ENCODE measurements at regions not wholly inside any gene's neighbourhood (a gene's known extent, or its start where the extent isn't known, plus 50 kb on each side); places are given as distances from the start of the nearest gene placed in this dataset.
"Not testable (repeated sequence)": the region's sequence is repeated elsewhere in the genome, so short reads cannot be mapped to it uniquely, and the experiment has no call there.

GRCh38 chr6:74259981-74260380 is 564.0 kb downstream of the CD109 start:
- DNase-seq: no peak

GRCh38 chr6:74256781-74257180 is 560.8 kb downstream of the CD109 start:
- DNase-seq: no peak

- DNase-seq: no peak
Observed at GRCh38 chr6:74256381-74256780, 560.4 kb downstream of the CD109 start.

DNA sequence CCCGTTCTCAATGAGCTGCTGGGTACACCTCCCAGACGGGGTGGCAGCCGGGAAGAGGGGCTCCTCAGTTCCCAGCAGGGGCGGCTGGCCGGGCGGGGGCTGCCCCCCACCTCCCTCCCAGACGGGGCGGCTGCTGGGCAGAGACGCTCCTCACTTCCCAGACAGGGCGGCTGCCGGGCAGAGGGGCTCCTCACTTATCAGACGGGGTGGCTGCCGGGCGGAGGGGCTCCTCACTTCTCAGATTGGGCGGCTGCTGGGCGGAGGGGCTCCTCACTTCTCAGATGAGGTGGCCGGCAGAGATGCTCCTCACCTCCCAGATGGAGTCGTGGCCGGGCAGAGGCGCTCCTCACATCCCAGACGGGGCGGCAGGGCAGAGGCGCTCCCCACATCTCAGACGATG is 559.0 kb downstream of the CD109 start:
- DNase-seq: not testable (repeated sequence)

DNA sequence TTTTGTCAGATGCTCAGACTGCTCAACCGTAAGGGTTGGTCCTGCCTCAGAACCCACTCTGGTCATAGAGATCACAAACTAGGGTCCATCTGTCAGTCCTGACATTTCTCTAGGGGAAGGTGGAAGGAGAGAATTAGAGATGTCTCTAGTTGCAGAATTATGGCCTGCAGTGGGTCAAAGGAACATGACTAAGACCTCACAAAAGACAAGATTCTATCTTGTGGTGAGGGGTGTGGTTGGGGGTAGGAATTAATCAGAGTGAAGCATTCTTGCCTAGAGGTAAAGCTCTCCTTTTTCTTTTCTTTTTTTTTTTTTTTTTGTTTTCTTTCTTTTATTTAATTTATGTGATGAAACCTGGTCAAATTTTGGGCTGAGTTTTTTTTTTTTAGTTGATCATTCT is 558.1 kb downstream of the CD109 start:
- not testable (repeated sequence) for DNase-seq

- DNase-seq: no peak
Observed at GRCh38 chr6:74253261-74253660, 557.3 kb downstream of the CD109 start.

GRCh38 chr6:74250161-74250818 is 554.3 kb downstream of the CD109 start:
- DNase-seq: no peak

DNA sequence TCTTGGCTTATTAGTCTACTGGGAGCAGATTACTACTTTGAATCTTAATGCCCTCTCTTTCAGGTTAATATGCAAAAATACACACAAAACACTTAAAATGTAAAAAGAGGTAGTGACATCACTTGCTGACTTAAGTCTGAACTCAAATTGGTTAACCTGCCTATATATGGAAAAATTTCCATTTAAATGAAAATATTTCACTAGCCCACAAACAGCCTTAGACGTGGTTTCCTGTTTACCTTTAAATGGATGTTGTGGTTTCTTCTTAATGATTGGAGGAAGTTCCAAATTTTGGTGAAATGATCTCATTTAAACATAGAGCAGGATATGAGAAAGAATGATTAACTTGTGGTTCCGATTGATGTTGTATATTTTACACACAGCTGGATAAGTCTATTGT is 553.7 kb downstream of the CD109 start:
- DNase-seq: peak in 1 of 5 experiments; percentile 19

GRCh38 chr6:74248966-74249365 is 553.0 kb downstream of the CD109 start:
- DNase-seq: no peak

DNA sequence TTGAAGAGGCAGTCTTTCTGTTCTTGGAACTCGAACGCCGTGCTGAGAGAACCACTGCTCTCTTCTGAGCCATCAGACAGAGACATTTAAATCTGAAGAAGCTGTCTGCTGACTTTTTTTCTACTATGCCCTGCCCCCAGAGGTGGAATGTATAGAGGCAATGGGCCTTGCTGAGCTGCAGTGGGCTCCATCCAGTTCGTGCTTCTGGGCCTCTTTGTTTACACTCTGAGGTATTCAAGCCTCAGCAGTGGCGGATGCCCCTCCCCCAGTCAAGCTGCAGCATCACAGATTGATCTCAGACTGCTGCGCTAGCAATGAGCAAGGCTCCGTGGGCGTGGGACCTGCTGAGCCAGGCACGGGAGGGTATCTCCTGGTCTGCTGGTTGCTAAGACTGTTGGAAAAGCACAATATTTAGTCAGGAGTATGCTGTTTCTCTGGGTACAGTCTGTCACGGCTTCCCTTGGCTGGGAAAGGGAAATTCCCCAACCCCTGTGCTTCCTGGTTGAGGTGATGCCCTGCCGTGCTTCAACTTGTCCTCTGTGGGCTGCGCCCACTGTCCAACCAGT is 526.8 kb downstream of the CD109 start:
- no peak for DNase-seq

DNA sequence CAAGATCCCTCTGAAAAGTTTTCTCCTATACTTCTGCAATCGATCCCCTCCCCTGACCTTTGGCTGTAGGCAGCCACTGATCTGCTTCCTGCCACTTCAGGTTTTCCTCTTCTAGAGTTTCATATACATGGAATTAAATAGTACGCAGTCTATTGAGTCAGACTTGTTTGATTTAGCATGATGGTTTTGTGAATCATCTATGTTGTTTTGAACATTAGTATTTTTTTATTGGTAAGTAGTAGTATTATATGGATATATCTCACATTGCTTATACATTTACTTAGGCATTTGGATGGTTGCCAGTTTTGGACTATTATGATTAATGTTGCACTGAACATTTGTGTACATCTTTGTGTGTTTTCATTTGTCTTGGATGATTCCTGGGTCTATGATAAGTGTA is 518.0 kb downstream of the CD109 start:
- no peak for DNase-seq

DNA sequence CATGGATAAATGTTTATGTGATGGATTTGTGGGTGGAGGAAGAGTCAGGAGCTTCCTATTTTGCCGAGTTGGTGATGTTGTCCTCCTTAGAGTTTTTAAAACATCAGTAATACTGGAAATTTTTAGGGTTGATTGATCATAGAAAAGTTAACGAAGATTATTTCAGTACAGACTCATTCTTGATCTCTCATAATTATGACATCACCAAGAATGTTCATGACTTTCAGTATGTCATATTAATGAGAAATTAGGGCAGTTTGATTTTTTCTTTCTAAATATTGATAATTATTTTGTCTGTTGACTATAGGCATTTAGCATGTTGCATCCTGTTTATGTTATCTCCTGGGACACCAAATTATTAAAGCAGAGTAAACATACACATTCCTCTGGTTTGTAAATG is 512.2 kb downstream of the CD109 start:
- no peak for DNase-seq

- no peak for DNase-seq
Observed at GRCh38 chr6:74199215-74199915, 503.4 kb downstream of the CD109 start.

GRCh38 chr6:74197310-74197709 is 501.3 kb downstream of the CD109 start:
- no peak for DNase-seq

DNA sequence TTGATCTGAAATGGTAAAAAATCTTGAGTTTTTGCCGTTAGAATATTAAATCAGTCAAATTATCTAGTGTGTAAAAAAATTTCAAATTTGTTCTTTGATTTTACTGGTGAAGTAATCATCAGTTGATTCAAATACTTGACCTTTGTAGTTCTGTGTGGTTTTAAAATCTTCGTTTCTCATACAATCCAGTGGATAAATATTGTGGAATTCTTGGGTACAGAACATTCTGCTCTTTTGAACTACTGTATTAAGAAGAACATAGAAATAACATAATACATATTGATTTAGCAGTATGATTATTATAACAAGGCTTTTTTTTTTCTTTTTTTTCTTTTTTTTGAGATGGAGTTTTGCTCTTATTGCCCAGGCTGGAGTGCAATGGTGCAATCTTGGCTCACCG is 491.8 kb downstream of the CD109 start:
- DNase-seq: no peak

- DNase-seq: no peak
Observed at GRCh38 chr6:74182992-74183391, 487.0 kb downstream of the CD109 start.

DNA sequence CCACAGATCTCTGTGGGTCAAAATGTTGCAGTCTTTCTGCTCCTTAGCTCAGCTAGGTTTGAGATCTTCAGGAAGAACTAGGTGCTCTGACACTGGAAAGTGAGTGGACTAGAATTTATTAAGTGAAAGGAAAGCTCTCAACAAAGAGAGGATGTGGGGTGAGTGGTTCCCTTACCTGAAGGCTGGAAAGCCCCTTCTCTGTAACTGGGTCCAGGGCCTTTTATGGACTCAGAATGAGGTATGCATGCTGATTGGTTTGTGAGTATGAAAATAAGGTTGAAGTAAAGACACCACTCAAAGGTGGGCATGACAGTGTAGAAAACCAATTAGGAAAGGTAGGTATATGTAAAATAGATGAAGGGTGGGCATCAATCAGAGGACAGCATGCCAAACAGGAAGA is 485.5 kb downstream of the CD109 start:
- DNase-seq: no peak

DNA sequence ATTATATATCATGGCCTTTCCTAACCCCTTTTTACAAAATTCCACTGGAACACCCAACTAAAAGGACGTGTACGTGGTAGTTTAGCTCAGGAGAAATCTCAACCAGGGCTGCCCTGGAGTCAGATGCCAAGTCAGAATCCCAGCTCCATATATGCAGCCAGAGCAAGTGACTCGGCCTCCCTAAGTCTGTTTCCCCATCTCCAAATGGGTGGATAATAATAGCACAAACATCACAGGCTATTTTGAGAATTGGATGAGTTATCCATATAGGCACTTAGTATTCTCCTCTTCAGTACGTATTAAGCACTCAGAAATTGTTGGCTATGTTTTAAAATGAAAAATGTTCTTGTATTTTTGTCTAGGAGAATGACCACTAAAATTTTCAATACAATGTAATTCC is 481.5 kb downstream of the CD109 start:
- no peak for DNase-seq

DNA sequence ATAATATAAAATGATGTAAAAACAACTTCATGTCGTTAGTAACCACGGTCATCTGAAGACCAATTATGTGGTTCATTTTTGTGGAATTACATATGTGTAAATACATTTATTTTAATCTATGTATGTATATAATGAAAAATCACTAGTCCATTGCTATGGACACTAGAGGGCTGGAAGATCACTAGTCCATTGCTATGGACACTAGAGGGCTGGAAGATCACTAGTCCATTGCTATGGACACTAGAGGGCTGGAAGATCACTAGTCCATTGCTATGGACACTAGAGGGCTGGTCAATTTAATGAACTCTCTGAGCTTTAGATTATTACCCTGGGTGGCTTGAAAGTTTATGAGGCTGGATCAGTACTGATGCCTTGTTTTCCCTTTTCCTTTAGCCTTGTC is 474.5 kb downstream of the CD109 start:
- DNase-seq: not testable (repeated sequence)

- DNase-seq: no peak
Observed at GRCh38 chr6:74170118-74170517, 474.1 kb downstream of the CD109 start.

GRCh38 chr6:74167976-74168375 is 472.0 kb downstream of the CD109 start:
- DNase-seq: no peak

DNA sequence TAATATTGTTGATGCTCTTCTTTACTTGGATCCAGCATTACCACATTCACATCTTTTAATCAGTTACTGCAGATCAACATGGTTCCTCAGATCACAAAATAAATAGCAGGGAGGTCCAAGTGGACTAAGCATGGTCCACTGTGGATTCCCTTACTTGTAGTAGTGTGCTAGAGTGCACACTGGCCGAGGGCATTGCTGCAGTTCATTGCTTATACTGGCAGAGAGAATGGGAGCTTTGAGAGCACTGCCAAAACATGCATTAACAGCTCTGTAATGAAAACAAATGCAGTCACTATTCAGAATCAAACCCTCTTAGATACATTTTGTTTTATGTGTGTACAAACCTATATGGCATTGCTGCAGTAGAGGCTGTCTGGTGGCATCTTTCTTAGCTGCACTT is 471.5 kb downstream of the CD109 start:
- no peak for DNase-seq

DNA sequence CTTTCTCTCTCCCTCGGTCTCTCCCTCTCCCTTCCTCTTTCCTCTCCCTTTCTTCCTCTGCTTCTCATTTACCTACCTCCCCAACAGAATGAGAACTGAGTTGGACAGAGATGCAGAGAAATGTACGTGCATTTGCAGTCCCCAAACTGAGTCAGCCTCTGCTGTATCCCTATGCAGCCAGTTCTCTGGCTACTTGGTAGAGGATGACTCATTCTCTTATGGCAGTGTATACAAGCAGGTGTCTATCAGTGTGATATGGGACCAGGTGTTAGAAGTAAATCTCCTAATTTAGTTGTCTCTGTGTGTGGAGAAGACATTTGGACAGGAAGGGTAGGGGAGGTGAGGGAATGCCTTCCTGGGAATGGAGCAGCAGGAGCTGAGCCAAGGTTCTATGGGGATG is 470.8 kb downstream of the CD109 start:
- no peak for DNase-seq

DNA sequence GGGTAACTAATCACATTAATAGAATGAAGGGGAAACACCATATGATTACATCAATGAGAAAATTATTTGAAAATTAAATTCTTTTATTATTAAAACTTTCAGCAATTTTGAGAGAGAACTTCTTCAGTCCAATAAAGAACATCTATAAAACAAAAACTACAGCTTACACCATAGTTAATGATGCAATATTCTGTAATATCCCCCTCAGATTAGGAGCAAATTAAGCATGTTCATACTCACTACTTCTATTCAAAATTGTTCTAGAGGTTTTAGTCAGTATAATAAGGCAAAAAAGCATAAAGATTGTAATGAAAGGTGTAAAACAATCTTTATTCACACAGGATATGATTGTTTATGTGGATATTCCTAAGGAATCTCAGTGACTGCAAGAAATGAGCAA is 465.4 kb downstream of the CD109 start:
- no peak for DNase-seq
